Adrenal gland (tissue), 5 donors: ENCODE measurements at regions not wholly inside any gene's neighbourhood (a gene's known extent, or its start where the extent isn't known, plus 50 kb on each side); places are given as distances from the start of the nearest gene placed in this dataset.

Source experiments
- CTCF ChIP-seq, 6 experiments: fragments of 450-650 bp in 4 of 6; fragments of 200-600 bp in 2 of 6; sonication (generic) in 1 of 6; IDR thresholded peaks; 1 replicate in 5 of 6; 2 replicates in 1 of 6; pipeline versions ENCODE4 v1.5.1 to v1.8.0; 2016 to 2021; ENCODE audit warnings: antibody characterized with exemption in 6 of 6, mild to moderate bottlenecking in 2 of 6, moderate library complexity in 1 of 6
- POLR2A ChIP-seq, 2 donors: fragments of 450-650 bp; IDR thresholded peaks; one replicate each; pipeline ENCODE4 v1.6.1; 2017; ENCODE audit warnings: antibody characterized with exemption in 2 of 2, mild to moderate bottlenecking in 2 of 2, moderate library complexity in 1 of 2
- donor health status: DM: no; HTN: no; CAD: no.

- TF ChIP-seq POLR2A (IDR thresholded peaks at IDR 0.05) (no peak), CTCF (IDR thresholded peaks at IDR 0.05) (no peak)
Measured at GRCh38 chr14:101380512-101380911, 180.8 kb upstream of the DIO3 start.
